ENCODE measurements at regions not wholly inside any gene's neighbourhood (a gene's known extent, or its start where the extent isn't known, plus 50 kb on each side); places are given as distances from the start of the nearest gene placed in this dataset.
"Not testable (repeated sequence)": the region's sequence is repeated elsewhere in the genome, so short reads cannot be mapped to it uniquely, and the experiment has no call there.

- H3K36me3 ChIP-seq (ENCODE audit: insufficient read depth, low read length) = no peaks in the 10 kb centered on the region
- no peaks in the 10 kb centered on the region for H3K27me3 ChIP-seq (ENCODE audit: insufficient read depth, low read length)
- H3K9me3 ChIP-seq (ENCODE audit: low read length) = no peaks in the 10 kb centered on the region
- no peak overlapping the region for H3K4me3 ChIP-seq (ENCODE audit: low read length)
- no peaks in the 10 kb centered on the region for H3K4me1 ChIP-seq (ENCODE audit: insufficient read depth, low read length)
- H2AFZ ChIP-seq (ENCODE audit: low read depth, low read length) = no peak overlapping the region
Observed at GRCh38 chr12:23238190-23238589, 613.2 kb downstream of the ETNK1 start.

GRCh38 chr12:23238957-23239356, 614.0 kb downstream of the ETNK1 start:
- Histone ChIP-seq H3K4me1 (ENCODE audit: insufficient read depth, low read length) (no peaks in the 10 kb centered on the region), H3K36me3 (ENCODE audit: insufficient read depth, low read length) (no peaks in the 10 kb centered on the region), H3K27me3 (ENCODE audit: insufficient read depth, low read length) (no peaks in the 10 kb centered on the region), H2AFZ (ENCODE audit: low read depth, low read length) (no peak overlapping the region), H3K9me3 (ENCODE audit: low read length) (no peaks in the 10 kb centered on the region), H3K4me3 (ENCODE audit: low read length) (no peak overlapping the region)

- Histone ChIP-seq H2AFZ (ENCODE audit: low read depth, low read length) (no peak overlapping the region), H3K9me3 (ENCODE audit: low read length) (no peaks in the 10 kb centered on the region), H3K4me3 (ENCODE audit: low read length) (no peak overlapping the region), H3K27me3 (ENCODE audit: insufficient read depth, low read length) (no peaks in the 10 kb centered on the region), H3K36me3 (ENCODE audit: insufficient read depth, low read length) (no peaks in the 10 kb centered on the region), H3K4me1 (ENCODE audit: insufficient read depth, low read length) (no peaks in the 10 kb centered on the region)
Observed at GRCh38 chr12:23245186-23245585, 620.2 kb downstream of the ETNK1 start.

- no peaks in the 10 kb centered on the region for H3K4me1 ChIP-seq (ENCODE audit: insufficient read depth, low read length)
- no peaks in the 10 kb centered on the region for H3K27me3 ChIP-seq (ENCODE audit: insufficient read depth, low read length)
- no peaks in the 10 kb centered on the region for H3K36me3 ChIP-seq (ENCODE audit: insufficient read depth, low read length)
- H3K4me3 ChIP-seq (ENCODE audit: low read length) = no peak overlapping the region
- H3K9me3 ChIP-seq (ENCODE audit: low read length) = no peaks in the 10 kb centered on the region
- no peak overlapping the region for H2AFZ ChIP-seq (ENCODE audit: low read depth, low read length)
Observed at GRCh38 chr12:23253191-23253590, 628.2 kb downstream of the ETNK1 start.

GRCh38 chr12:23253910-23254309, 628.9 kb downstream of the ETNK1 start:
- H2AFZ ChIP-seq (ENCODE audit: low read depth, low read length); H3K9me3 ChIP-seq (ENCODE audit: low read length); H3K4me3 ChIP-seq (ENCODE audit: low read length); H3K27me3 ChIP-seq (ENCODE audit: insufficient read depth, low read length); H3K4me1 ChIP-seq (ENCODE audit: insufficient read depth, low read length); H3K36me3 ChIP-seq (ENCODE audit: insufficient read depth, low read length): not testable (repeated sequence)

GRCh38 chr12:23259558-23259957, 634.6 kb downstream of the ETNK1 start:
- no peak overlapping the region for H3K4me3 ChIP-seq (ENCODE audit: low read length)
- no peaks in the 10 kb centered on the region for H3K36me3 ChIP-seq (ENCODE audit: insufficient read depth, low read length)
- no peak overlapping the region for H2AFZ ChIP-seq (ENCODE audit: low read depth, low read length)
- no peaks in the 10 kb centered on the region for H3K27me3 ChIP-seq (ENCODE audit: insufficient read depth, low read length)
- no peaks in the 10 kb centered on the region for H3K4me1 ChIP-seq (ENCODE audit: insufficient read depth, low read length)
- H3K9me3 ChIP-seq (ENCODE audit: low read length) = no peaks in the 10 kb centered on the region

- Histone ChIP-seq H3K9me3 (ENCODE audit: low read length) (no peaks in the 10 kb centered on the region), H3K4me1 (ENCODE audit: insufficient read depth, low read length) (no peaks in the 10 kb centered on the region), H3K27me3 (ENCODE audit: insufficient read depth, low read length) (no peaks in the 10 kb centered on the region), H2AFZ (ENCODE audit: low read depth, low read length) (no peak overlapping the region), H3K36me3 (ENCODE audit: insufficient read depth, low read length) (no peaks in the 10 kb centered on the region), H3K4me3 (ENCODE audit: low read length) (no peak overlapping the region)
Observed at GRCh38 chr12:23262670-23263069, 637.7 kb downstream of the ETNK1 start.

- H3K4me1 ChIP-seq (ENCODE audit: insufficient read depth, low read length) = no peaks in the 10 kb centered on the region
- no peak overlapping the region for H2AFZ ChIP-seq (ENCODE audit: low read depth, low read length)
- H3K27me3 ChIP-seq (ENCODE audit: insufficient read depth, low read length) = no peaks in the 10 kb centered on the region
- no peaks in the 10 kb centered on the region for H3K9me3 ChIP-seq (ENCODE audit: low read length)
- H3K4me3 ChIP-seq (ENCODE audit: low read length) = no peak overlapping the region
- H3K36me3 ChIP-seq (ENCODE audit: insufficient read depth, low read length) = no peaks in the 10 kb centered on the region
Observed at GRCh38 chr12:23277831-23278230, 652.9 kb downstream of the ETNK1 start.

GRCh38 chr12:23281295-23281694, 656.3 kb downstream of the ETNK1 start:
- Histone ChIP-seq H3K4me3 (ENCODE audit: low read length) (no peak overlapping the region), H3K36me3 (ENCODE audit: insufficient read depth, low read length) (no peaks in the 10 kb centered on the region), H3K9me3 (ENCODE audit: low read length) (no peaks in the 10 kb centered on the region)

GRCh38 chr12:23282701-23283100, 657.7 kb downstream of the ETNK1 start:
- Histone ChIP-seq H3K27me3 (ENCODE audit: insufficient read depth, low read length) (no peaks in the 10 kb centered on the region), H2AFZ (ENCODE audit: low read depth, low read length) (no peak overlapping the region), H3K4me3 (ENCODE audit: low read length) (no peak overlapping the region), H3K9me3 (ENCODE audit: low read length) (no peaks in the 10 kb centered on the region), H3K4me1 (ENCODE audit: insufficient read depth, low read length) (no peaks in the 10 kb centered on the region), H3K36me3 (ENCODE audit: insufficient read depth, low read length) (no peaks in the 10 kb centered on the region)

More at GRCh38 chr12:23281295-23281694, 656.3 kb downstream of the ETNK1 start:
- Histone ChIP-seq H3K27me3 (ENCODE audit: insufficient read depth, low read length) (no peaks in the 10 kb centered on the region), H2AFZ (ENCODE audit: low read depth, low read length) (no peak overlapping the region), H3K4me1 (ENCODE audit: insufficient read depth, low read length) (no peaks in the 10 kb centered on the region)

GRCh38 chr12:23285764-23286530, 661.0 kb downstream of the ETNK1 start:
- not testable (repeated sequence) for H3K27me3 ChIP-seq (ENCODE audit: insufficient read depth, low read length); H3K4me3 ChIP-seq (ENCODE audit: low read length); H2AFZ ChIP-seq (ENCODE audit: low read depth, low read length); H3K36me3 ChIP-seq (ENCODE audit: insufficient read depth, low read length); H3K4me1 ChIP-seq (ENCODE audit: insufficient read depth, low read length); H3K9me3 ChIP-seq (ENCODE audit: low read length)

GRCh38 chr12:23290627-23291330, 658.7 kb downstream of the SOX5 start:
- no peak overlapping the region for H3K4me3 ChIP-seq (ENCODE audit: low read length)
- no peak overlapping the region for H2AFZ ChIP-seq (ENCODE audit: low read depth, low read length)
- no peaks in the 10 kb centered on the region for H3K36me3 ChIP-seq (ENCODE audit: insufficient read depth, low read length)
- no peaks in the 10 kb centered on the region for H3K27me3 ChIP-seq (ENCODE audit: insufficient read depth, low read length)
- H3K9me3 ChIP-seq (ENCODE audit: low read length) = no peaks in the 10 kb centered on the region
- no peaks in the 10 kb centered on the region for H3K4me1 ChIP-seq (ENCODE audit: insufficient read depth, low read length)

GRCh38 chr12:23303220-23303619, 646.2 kb downstream of the SOX5 start:
- Histone ChIP-seq H2AFZ (ENCODE audit: low read depth, low read length) (no peak overlapping the region), H3K27me3 (ENCODE audit: insufficient read depth, low read length) (no peaks in the 10 kb centered on the region), H3K4me1 (ENCODE audit: insufficient read depth, low read length) (no peaks in the 10 kb centered on the region), H3K36me3 (ENCODE audit: insufficient read depth, low read length) (no peaks in the 10 kb centered on the region), H3K9me3 (ENCODE audit: low read length) (no peaks in the 10 kb centered on the region), H3K4me3 (ENCODE audit: low read length) (no peak overlapping the region)
